Stimulated activated CD4-positive, alpha-beta T cell treated with anti-CD3 and anti-CD28 coated beads, Interleukin-15, amount 100 ng/mL, for 24 hours (primary cell): ENCODE measurements at regions not wholly inside any gene's neighbourhood (a gene's known extent, or its start where the extent isn't known, plus 50 kb on each side); places are given as distances from the start of the nearest gene placed in this dataset.
"Not testable (repeated sequence)": the region's sequence is repeated elsewhere in the genome, so short reads cannot be mapped to it uniquely, and the experiment has no call there.

Experiments used
- DNase-seq: peaks from one replicate; pipeline ENCODE4 v3.0.0-alpha.2; 2020

DNA sequence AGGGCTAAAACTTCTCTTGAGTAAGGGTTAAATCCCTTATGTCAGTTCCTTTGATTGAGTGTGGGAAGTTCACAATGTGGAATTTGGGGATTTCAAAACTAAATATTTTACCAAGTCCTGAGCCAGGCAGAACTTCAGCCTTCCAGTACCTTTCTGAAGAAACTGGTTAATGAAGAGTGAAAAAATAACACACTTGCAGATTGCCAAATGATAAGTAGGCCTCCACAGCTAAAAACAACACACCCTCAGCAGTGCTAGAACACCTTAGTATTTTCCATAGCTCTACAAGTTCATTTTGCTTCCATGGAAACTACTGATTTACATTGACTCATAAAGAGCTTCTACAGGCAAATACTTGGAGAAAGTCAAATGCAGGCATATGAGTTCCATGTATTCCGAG, 326.8 kb downstream of the ZNF674 start:
- no peak for DNase-seq

DNA sequence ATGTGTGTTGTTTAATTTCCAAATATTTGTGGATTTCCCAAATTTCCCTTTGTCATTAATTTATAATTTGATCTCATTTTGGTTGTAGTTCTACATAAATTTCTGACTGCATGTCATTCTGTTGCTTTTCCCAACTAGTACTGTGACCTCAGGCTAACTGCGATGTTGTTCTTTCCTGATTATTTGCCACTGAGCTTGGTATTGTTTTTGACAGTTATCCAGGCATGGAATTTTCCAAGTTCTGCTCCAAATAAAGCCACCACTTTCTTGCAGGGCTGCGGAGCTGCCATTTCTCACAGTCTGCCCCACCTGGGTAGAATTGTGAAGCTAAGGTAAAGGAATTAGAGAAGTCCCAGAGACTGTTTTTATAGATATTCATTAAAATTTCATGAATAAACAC, 328.8 kb downstream of the ZNF674 start:
- DNase-seq: no peak

DNA sequence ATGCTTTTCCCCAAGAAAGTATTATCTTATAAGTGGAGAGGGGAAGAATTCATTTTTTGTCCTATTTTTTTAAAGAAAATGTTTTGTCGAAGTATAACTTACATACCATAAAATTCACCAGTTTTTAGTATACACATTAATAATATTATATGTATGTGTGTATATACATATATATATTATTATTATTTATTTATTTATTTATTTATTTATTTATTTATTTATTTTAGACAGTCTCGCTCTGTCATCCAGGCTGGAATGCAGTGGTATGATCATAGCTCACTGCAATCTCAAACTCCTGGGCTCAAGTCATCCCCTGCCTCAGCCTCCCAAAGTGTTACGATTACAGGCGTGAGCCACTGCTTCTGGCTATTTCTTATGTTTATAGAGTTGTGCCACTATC, 334.1 kb downstream of the ZNF674 start:
- DNase-seq: no peak

DNA sequence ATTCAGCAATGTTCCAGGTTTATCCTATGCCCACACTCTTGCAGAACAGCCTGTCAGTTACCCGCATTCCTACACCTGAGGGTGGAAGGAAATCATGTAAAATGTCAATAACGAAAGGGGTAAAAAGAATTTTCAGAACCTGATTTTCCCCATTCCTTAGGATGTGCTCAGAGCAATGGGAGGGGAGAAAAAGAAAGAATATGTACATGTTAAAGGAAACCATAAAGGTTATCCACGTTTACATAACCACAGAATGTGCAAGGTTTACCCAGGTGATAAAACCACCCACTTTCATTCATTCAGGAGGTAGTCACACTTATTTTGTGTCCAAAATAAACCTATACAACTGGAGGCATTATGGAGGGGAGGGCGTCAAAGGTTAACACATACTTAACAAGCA, 335.5 kb downstream of the ZNF674 start:
- no peak for DNase-seq

DNA sequence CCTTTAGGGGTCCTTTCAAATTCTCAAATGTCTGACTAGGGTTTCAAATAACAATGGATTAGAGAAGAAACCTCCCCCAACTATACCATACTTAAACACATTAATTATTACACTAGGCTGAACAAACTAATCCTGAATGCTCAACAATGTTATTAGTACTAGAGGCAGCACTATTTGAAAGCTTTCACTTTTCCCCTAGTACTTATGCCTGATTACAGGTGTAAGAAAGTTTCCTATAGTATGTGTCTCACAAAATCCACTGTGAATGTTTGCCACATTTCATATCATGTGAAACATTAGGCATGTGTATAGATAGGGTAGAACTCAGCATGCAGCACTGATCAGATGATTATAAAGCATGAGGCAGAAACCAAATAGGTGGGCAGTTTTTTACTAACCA, 336.2 kb downstream of the ZNF674 start:
- DNase-seq: no peak

DNA sequence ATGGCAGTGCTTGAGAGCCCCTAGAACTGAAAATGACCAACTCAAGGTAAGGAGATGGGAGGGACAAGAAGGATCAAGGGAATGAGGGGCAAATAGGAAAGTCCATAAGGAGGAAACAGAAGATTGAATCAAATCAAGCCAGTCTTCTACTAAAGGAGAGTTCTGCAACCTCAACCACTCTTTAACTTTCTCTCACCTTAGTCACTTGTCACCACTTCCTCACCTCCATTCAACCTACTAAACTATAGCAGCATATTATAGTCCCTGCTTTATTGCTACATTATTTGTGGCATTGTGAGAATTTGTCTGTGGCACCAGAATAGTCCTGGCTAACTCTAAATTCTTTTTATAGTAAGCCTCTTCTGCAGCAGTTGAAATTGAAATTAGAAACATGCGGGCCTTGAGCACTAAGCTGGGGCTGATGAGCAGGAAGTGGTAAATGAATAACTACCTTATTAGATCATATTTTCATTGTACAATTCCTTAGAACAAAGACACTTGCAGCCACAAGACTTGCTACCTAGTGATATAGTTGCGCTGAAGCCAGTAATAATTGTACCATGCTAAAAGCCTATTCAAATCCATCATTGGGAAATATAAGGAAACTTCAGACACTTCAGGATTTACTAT, 336.9 kb downstream of the ZNF674 start:
- DNase-seq: peak; percentile 3

DNA sequence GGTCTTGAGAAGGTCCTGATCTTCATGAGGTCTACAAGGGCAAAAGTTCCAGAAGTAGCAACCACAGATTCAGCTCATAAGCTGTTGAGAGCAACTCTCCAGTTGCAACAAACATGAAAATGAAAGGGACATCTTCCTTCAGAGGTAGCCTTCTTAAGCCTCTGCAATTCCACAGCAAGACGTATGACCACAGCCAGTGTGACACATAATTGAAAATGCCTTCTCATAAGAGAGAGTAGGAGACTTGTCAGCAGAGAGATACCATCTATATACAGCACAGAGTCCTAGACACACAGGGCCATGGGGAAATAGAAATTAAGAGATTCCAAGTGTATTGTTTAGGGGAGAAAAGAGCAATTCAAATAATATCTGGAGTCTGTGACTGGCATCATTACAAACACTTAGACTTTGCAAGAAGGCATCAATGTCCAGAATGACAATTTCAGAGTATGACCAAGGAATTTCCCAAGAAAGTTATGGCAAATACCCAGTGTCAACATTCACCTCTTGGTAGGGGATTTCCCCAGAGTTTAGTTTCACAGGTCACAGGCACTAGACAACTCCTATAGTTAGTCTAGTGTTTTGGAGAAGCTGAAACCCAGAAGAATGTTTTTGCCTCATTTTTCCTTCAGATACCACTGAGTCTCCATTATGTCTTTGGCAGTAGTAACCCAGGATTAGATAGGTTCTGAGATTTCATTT, 340.3 kb downstream of the ZNF674 start:
- DNase-seq: no peak

DNA sequence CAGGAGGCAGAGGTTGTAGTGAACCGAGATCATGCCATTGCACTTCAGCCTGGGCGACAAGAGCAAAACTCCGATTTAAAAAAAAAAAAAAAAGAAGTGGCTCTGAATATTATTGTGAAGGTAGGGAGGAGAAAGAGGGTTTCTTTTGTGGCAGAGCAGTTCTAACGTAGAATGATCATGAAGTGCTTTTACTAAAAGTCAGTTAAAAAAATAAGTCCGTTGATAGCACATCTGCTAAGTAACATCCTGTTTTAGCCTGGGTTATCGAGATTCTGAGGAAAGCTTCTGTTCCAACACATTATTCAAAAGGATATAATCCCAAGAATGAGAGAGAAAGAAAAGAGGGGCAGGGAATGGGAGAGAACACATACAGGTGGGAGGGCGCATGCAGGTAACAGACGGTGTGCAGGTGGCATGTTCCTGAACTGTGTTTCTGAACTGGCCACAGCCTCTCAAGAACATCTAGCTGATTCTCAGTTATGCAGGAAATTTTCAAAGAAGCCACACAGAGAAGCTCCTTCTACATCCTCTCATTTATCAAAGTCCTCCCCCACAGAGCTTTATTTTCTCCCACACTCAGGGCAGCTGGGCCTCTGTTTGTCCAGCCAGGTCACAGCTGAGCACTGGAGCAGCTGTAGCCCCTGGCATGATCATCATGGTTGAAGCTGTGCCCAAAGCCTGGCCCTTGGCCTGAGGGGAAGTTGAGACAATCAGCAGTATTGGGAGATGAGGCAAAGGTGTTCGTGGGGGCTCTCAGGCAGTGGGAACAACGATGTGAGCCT, 342.3 kb downstream of the ZNF674 start:
- no peak for DNase-seq

DNA sequence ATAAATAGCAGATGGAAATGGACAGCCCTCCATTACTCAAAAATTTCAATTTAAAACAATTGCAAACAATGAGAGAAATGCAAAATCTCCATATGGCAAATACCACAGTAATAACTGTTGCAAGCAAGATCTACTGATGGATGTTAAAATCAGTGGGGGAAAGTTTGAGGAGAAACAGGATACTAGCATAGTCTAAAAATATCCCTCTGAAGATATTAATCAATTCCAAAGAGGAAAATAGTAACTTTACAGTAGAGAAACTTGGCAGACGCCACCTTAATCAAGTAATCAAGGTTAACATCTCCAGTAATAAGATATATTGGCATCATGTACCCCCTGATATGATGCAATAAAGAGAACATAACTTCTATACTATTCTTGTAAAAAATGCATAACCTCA, 344.8 kb downstream of the ZNF674 start:
- no peak for DNase-seq

DNA sequence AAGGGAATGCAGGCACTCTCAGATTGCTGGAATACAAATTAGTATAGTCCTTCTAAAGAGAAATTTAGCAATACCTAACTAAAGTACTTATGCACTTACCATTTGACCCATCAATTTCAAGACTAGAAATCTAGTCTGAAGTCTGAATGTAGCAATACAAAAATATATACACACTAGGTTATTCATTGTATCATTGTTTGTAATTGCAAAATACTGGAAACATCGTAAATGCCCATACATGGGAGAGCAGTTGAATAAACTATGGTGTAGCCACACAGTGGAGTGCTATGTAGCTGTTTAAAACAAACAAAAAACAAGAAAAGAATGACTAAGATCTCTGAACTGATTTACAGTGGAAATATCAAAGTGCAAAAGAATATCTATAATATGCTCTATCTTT, 346.4 kb downstream of the ZNF674 start:
- DNase-seq: no peak

DNA sequence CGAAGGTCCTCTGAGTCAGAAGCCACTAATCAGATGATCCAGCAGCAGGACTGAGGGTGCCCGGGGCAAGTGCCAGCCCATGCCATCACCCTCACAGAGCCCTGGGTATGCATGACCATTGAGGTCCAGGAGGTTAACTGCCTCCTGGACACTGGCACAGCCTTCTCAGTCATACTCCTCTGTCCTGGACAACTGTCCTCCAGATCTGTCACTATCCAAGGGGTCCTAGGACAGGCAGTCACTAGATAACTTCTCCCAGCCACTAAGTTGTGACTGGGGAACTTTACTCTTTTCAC, 358.5 kb downstream of the ZNF674 start:
- DNase-seq: not testable (repeated sequence)

DNA sequence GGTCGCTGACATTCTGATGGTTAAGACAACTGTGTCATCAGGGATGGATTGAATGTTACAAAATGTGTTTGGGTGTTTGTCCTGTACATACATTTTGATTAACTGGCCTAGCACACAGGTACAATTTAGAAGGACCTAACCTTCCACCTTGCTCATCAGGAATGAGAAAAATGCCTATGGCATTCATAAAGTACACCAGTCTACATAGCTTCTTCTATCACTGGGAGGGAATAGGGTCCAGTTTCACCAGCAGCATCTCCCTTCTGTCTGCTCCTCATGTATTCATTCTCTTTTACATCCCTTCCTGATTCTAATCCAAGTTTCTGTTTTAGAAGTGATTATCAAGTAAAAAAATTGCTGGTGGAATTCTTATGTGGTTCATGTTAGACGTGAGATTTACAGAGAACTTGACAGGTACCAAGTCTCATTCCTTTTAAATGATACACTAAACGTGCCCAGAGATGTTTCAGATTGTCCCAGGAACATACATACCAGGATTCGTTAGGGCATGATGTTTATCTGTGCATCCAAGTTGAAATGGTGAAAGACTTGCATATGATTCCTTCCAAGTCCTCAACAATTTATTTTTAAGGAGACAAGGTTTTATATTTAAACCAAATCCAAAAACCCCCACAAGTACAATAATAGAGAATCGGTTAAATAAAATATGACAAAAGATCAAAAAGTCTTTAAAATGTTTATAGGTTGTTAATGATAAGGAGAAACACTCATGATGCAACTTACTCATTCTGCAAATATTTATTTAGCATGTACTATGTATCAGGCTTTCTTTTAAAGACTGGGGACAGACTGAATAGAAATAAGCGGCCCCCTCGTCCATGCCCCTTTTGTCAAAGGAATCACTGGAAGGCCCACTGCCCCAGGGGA, 359.1 kb downstream of the ZNF674 start:
- DNase-seq: no peak

DNA sequence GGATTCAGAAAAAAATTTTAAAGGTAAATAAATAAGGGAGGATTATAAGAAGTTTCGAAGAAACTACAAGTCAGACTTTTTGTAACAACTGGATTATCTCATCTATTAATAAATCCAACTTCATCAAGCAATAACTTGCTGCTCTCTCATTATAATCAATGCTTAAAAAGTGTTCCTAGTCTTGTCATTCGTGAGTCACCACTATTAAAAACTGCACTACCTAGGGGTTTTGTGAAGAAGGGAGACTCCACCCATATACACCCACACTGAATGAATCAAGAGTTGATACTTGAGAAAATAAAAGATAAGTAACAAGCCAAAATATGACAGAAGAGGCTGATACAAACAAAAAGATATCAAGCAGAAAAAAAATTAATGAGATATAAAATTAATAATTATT, 360.5 kb downstream of the ZNF674 start:
- DNase-seq: no peak

DNA sequence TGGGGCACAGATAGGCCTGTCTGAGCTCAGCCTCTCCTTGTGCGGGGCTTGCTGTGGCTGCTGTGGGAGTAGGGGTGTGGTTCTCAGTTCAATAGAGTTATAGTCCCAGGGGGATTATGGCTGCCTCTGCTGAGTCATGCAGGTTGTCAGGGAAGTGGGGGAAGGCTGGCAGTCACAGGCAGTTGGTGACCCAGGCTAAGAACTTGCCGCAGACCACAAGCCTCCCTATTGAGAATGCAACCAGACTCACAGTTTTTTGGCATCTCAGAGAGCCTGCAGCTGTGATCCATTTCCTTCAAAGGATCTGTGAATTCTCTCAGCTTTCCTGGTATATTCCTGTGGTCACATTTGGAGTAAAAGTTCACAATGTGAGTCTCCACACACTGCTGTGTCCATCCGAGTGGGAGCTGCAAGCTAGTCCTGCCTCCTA, 364.9 kb downstream of the ZNF674 start:
- peak; percentile 22 for DNase-seq

DNA sequence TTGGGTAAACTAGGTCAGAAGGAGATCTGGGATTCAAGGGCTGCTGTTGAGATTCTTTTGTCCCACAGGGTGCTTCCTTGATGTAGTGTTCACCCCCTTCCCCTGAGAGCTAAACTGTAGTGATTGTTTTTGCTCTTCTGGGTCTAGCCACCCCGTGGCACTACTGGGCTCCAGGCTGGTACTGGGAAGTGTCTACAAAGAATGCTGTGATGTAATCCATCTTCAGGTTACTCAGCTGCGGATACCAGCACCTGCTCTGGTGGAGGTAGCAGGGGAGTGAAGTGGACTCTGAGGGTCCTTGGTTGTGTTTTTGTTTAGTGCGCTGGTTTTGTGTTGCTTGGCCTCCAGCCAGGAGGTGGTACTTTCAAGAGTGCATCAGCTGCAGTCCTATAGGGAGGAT, 365.5 kb downstream of the ZNF674 start:
- no peak for DNase-seq

DNA sequence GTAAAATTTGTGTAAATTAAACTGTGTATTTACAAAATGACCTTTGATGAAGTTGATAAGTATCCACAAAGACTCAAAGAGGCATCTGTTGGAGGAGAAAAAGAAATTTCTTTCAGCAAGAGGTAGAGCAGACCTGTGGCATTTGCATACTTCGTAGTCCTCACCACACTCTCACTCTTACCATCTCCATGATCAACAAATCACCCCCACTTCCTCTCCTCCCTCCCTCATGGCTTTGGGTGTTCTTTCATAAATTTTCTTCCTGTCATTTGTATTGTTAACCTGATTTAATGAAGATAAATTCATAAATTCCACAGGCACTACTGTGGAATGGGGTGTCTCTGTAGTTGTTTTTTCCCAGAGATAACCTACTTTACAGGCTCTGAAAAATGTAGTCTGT, 366.5 kb downstream of the ZNF674 start:
- DNase-seq: no peak

DNA sequence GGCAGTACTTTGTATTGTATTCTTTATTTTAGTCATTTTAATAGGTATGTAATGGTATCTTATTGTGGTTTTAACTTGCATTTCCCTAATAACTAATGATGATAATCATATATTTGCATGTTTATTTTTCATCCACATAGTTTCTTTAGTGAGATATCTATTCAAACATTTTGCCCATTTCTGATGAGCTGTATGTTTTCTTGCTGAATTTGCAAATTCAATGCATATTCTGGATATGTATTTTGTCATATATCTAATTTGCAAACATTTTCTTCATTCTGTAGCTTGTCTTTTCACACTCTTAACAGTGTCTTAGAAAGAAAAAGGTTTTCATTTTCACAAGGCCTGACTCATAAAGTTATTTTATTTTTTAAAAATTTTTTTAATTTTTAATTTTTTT, 372.1 kb downstream of the ZNF674 start:
- DNase-seq: no peak

DNA sequence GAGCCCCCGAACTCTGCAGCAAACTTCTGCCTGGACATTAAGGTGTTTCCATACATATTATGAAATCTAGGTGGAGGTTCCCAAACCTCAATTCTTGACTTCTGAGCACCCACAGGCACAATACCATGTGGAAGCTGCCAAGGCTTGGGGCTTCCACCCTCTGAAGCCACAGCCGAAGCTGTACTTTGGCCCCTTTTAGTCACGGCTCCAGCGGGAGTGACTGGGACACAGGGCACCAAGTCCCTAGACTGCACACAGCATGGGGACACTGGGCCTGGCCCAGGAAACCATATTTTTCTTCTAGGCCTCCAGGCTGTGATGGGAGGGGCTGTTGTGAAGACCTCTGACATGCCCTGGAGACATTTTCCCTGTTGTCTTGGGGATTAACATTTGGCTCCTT, 373.8 kb downstream of the ZNF674 start:
- not testable (repeated sequence) for DNase-seq

DNA sequence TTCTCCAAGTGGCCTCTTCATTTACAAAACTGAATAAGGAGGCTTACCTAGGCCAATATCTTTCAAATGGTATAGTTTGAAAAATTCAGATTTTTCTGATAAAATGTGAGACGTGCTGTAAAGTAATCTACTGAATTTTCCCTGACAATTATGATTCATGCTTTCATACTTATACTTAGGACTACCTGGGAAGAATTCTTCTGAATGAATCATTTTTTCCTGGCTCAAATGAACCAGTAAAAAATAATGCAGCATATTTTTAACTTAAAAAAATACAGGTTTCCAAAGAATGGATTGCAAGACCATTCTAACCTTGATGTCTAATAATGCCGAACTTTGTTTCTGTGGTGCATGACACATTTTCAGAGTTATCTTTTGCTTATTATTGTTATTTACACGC, 375.4 kb downstream of the ZNF674 start:
- no peak for DNase-seq

DNA sequence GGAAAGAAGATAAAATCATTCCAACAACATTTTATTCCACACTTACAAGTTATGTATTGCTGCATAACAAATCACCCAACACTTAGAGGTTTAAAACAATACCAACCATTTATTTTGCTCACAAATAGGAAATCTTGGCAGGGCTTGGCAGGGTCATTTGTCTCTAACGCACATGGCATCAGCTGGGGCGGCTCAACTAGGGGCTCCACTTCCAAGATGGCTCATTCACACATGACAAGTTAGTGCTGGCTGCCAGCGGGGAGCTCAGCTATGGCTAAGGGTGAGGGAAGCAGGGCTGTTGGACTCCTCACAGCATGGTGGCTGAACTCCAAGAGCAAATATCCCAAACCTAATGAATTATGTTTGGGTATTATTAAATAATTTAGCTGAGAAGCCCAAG, 377.0 kb downstream of the ZNF674 start:
- DNase-seq: no peak

DNA sequence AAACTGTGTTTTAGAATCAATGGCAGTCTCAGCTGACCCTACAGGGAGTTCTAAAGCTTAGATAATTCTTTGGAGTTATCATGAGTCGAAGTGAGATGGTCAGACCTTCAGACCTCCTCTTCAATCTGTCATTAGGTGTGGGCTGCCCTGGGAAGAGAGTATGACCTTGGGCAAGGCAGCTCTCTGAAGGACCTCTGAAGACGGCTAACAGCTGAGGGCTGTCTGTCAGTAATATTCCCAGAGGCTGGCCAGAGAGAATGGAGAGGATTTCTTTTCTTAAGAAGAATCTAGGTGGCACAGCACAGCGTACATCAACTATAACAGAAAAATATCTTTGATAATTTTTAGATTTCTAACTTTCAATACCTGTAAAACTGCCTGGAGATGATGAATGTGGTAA, 379.4 kb downstream of the ZNF674 start:
- no peak for DNase-seq

DNA sequence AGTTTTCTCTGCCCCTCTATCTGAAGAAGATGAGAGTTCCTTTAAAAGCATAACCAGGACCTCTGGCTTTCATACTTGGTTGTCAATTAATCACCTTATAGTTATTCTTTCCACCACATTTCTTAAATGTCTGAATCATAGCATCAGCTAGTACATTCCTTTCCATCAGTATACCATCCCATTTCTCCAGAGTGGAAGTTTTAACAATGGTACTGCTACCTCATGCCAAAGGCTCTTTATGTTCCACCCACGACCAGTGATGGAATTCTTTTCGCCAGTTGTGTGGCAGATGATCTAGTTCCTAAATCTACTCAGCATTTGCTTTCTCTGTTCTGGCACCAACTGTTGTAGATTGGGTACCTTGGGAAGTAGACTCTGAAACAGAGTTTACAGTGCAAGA, 379.8 kb downstream of the ZNF674 start:
- DNase-seq: no peak

DNA sequence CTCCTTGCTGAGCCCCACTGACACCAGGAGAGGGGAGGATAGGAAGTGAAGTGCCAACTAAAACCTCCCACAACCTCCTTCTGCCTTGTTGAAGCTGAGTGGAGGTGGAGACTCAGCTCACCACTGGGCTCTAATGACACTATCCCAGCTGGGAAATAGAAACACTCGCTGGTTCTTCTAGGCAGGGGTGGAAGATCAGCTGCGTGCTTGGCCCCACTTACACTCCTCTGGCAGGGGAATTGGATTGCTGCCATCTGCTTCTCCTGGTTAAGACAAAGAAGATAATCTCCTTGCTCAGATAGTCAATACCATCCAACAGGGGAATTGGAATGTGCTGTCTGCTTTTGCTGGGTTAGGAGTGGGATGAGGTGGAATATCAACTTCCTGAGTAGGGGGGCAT, 392.5 kb downstream of the ZNF674 start:
- no peak for DNase-seq
